Stimulated activated CD8-positive, alpha-beta memory T cell treated with anti-CD3 and anti-CD28 coated beads, Interleukin-7, amount 100 ng/mL, for 1 hour (primary cell): ENCODE measurements at regions not wholly inside any gene's neighbourhood (a gene's known extent, or its start where the extent isn't known, plus 50 kb on each side); places are given as distances from the start of the nearest gene placed in this dataset.

Source experiments
- DNase-seq, 2 donors: peaks; one replicate each; pipeline ENCODE4 v3.0.0-alpha.2; 2020; ENCODE audit warnings: low read depth in 2 of 2

GRCh38 chr3:18774319-18775088 lies 349.4 kb upstream of the SATB1 start:
- no peak for DNase-seq

GRCh38 chr3:18772699-18773305 lies 347.7 kb upstream of the SATB1 start:
- DNase-seq = no peak

- no peak for DNase-seq
Observed at GRCh38 chr3:18771931-18772330, 346.8 kb upstream of the SATB1 start.

DNA sequence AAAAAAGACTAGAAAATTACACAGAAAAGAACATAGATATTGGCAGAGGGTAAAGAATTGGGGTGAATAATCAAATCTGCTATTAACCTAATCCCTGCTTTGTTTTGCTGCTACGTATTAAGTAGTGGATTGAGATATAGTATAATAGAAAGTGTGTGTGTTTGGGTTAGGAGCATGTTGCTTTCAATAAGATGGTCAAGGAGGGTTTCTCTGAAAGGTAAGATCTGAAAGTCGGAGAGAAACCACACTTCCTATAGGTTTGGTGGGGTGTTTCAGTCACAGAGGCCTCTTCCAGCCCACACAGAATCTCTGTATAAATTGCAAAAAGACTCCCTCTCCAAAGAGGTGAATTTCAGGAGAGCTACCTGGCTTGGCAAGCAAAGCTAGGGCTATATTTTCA lies 345.7 kb upstream of the SATB1 start:
- no peak for DNase-seq

DNA sequence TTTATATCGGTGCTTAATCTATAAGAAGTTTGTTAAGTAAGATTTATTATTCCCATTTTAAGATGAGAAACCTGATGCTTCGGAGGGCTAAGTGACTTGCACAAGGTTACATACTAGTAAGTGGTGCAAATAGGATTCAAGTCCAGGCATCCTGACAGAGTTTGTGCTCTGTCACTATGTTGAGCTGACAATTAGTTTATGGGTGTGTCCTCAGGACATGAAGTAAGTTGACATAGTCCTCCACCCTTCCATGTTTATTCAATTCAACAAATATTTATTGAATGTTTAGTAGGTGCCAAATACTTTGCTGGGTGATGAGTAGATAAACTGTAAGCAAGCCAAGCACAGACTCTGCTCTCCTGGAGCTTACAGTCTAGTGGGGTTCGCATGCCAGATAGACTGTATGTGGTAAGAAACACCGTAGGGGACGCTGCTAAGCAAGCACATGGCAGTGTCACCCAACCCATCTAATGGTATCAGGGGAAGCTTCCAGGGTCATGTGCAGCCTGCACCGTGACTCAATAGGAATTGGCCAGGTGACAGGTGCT lies 342.7 kb upstream of the SATB1 start:
- DNase-seq = no peak

- DNase-seq = no peak
Observed at GRCh38 chr3:18766974-18767373, 341.8 kb upstream of the SATB1 start.

DNA sequence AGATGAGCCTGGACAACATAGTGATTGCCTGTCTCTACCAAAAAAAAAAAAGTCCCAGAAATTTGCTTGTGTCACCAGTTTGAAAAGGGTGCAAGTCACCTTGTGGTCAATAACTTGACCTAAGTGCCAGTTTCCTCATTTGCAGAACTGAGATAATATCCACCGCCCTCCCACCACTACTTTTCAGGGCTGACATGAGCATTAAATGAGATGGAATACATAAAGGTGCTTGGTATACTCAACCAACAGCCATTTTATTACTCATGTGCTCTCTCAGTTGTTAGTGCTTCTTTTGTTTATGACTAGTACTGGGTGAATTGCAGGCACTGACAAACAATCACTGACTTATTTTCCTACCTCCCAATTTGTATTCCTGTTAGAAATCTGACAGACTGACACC lies 340.5 kb upstream of the SATB1 start:
- DNase-seq = no peak

GRCh38 chr3:18765161-18765560 lies 340.0 kb upstream of the SATB1 start:
- no peak for DNase-seq

GRCh38 chr3:18761530-18761929 lies 336.4 kb upstream of the SATB1 start:
- no peak for DNase-seq

- DNase-seq = no peak
Observed at GRCh38 chr3:18758047-18758704, 333.0 kb upstream of the SATB1 start.

DNA sequence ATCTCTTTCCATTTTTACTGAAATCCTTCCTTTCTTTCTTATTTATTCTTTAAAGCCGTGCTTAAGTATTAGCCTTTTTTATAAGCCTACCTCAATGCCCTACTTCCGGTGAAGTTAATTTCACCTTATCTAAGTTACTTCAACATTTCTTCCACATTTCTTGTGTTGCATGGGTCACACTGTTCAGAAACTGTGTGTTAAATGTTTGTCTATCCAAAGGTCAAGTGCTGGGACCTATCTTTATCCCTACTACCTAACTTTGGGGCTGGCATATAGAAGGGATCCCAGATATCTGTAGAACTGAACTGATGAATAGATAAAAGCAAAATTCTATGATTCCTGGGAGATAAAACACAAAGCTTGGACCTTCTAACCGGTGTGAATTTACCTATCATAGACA lies 332.3 kb upstream of the SATB1 start:
- no peak for DNase-seq

DNA sequence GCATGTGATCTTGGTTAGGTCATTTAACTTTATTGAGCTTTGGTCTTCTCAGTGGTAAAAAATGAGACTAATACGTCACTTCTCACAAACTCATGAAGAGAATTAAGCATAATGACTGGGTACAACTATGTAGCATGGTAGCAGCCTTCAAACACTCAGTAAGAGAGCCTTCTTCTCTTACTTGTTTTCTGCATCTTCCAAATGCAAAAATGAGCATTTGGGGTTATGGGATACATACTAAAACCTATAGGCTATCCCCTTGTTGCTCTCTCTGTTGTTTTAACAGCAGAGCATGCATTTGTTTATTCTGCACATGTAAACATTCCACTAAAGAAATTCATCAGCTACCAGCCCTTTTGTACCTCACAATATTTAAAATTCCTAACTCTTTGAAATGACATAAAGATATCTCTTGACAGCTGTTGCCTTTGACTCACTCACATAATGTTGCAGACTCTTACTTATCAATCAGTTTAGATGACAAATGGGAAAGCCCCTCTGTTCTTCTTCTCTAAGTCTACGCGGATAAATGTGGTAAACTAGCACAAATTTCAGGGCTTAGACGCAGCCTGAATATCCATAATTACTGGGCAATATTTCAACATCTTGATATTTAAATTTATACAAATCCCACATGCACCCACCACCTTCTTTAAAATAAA lies 327.3 kb upstream of the SATB1 start:
- no peak for DNase-seq

DNA sequence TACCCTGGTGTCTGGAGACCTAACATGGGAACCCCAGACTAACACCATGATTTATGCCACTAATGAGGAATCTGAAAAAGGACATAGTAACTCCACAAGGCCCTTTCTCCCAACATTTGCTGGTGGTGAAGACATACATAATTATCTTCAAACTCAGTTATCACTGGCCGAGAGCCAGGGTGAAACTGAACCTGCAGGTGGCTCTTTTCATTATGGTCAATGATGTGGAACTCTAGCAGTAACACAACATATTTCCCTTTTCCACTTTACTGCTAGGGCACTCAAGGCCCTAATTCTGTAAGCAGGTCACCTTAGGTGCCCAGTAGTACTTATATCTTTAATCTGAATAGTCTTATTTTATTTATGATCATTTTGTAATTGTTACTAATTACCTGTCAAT lies 326.4 kb upstream of the SATB1 start:
- no peak for DNase-seq

DNA sequence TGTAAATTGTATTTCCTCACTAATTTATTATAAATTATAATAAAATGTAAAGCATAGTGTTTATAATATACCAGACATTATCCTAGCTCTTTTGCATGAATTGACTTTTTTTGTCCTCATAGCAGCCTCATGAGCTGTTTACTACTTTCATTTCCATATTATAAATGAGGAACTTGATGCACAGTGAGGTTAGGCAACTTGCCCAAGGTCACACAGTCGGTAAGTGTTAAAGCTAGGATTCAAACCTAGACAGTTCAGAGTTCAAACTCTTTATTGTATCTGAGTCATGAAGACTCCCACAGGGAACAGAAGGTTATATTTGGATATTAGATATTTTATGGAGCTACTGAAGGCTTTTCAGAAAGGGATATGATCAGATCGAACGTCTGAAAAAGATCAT lies 322.2 kb upstream of the SATB1 start:
- DNase-seq = no peak

- DNase-seq = no peak
Observed at GRCh38 chr3:18745472-18745871, 320.3 kb upstream of the SATB1 start.

- DNase-seq = no peak
Observed at GRCh38 chr3:18744472-18744871, 319.3 kb upstream of the SATB1 start.

DNA sequence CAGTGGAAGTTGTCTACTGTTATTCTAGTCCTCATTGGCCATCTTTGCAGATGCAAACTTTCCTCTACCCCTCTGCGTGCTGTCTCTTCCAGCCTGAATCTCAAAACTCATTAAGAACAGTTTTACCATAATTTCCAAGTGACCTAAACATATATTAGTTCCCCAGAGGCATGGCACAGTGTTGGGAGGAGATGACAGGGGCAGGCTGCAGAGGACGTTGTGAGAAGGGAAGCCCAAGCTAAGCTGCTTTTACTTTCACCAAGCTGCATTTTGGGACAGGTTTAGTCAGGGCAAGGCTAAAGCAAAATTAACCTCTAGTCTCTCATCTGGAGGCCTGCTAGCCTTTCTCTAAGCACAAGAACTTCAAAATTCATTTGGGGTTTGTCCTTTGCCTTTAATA lies 318.6 kb upstream of the SATB1 start:
- no peak for DNase-seq

DNA sequence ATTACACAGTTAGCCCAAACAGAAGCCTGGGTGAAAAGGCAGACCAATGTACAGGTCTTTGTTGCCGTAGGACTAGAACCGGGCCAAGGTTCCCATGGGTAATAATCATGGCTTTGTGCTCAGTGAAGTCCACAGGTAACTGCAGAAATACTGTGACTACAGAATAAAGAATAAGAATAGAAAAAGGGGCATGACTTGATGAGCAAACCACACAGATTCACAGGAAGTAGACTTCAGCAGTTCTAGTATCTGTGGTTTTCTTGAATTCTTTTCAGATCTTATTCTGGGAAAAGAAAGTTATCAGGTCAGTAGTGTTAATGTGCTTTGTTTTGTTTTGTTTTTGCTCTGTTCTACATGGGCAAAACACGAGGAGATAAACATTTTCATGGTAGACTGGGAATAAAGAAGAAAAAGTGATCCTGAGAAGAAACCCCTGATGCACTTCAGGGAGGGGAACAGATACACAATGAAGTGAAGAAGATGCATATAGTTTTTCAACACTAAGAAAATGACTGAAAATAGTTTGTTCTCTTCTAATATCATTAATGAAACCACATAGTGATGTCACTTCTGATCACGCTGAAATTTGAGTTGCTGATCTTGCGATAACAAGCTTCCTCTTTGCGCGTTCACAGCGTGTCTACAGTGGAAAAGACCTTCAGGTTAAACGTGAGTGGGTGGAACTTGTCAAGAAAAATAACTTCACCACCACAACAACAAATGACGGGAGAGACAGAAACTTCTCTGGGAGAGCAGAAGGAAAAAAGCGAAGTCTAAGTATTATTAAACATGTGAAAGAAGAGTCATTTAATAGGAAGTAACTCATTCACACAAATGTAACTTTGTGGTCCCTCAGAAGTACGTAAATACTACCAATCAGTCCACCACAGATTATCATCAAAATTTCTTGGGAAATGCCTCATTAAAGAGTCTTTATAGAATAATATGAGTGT lies 315.8 kb upstream of the SATB1 start:
- no peak for DNase-seq

DNA sequence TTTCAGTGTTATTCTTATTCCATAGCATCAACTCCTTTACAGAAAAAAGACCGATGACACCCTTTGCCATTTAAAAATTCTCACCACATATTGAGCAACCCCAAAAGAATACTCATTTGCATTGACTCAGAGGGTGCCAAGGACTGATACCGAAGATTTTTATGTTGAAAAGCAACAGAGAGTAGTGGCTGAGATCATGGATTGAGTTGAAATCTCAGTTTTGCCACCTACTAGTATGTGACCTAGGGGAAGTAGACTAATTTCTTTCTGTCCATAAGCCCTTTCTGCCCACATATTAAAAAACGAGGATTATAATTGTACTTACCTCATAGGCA lies 313.9 kb upstream of the SATB1 start:
- DNase-seq = no peak

DNA sequence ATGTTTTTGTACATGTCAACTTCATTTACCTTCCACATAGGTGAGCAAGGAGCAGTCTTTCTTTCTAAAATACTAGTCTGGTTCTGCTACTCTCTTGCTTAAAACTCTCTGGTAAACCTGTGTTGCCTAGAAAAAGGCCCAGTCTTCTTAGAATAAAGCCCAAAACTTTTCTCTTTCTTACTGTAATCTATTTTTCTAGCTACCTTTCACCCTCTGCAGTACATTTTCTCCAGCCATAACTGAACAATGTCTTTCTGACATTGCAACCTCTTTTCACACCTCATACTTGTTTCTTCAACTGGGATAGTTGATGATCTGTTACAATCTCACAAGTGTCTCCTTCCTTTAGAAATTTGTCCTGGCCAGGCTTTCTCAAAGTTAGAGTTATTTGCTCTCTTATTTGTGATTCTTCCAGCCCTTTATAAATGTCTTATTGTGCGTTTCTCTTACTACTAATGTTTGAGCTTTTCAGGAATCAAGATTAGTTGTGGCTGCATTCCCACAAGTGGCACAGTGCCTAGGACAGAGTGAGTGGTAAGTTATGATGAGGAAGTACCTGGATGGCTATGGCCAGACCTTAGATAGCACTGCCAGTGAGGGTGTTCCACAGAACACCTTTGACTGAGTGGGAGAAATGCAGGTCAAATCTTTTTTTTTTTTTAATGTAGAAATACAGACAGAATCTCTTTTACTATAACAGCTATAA lies 313.4 kb upstream of the SATB1 start:
- DNase-seq = no peak

DNA sequence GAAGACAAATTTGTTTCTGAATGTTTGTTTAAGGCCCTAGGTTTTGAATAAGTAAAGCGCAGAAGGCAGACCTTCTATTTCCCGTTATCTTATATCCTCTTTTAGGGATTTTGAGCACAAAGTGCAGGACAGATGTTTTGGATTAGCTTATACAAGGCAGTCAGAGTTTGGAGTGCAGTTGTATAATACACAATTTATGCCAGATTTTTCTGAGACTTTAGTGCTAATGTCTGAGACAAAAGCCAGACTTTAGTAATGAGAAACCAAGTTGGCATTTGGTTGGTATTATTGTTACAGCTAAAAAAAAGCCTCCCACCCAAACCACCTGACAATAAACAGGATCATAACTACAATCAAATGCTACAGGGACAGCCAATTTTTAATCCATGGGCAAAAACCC lies 309.9 kb upstream of the SATB1 start:
- DNase-seq = no peak
